GM18499 (cell line): ENCODE measurements at regions not wholly inside any gene's neighbourhood (a gene's known extent, or its start where the extent isn't known, plus 50 kb on each side); places are given as distances from the start of the nearest gene placed in this dataset.

Source experiments
- ATAC-seq: cut with Tn5 transposase; IDR thresholded peaks from one replicate; pipeline ENCODE4 v1.9.1; 2021; ENCODE audit warnings: moderate number of reproducible peaks; ENCODE audit not compliant: insufficient read depth, unreplicated experiment

GRCh38 chr7:25279705-25280104 is 51.4 kb upstream of the NPVF start:
- ATAC-seq = no peak

- no peak for ATAC-seq
Measured at GRCh38 chr7:25280181-25280580, 51.9 kb upstream of the NPVF start.

GRCh38 chr7:25282194-25282593 is 53.9 kb upstream of the NPVF start:
- no peak for ATAC-seq

- no peak for ATAC-seq
Measured at GRCh38 chr7:25286756-25287155, 58.5 kb upstream of the NPVF start.

GRCh38 chr7:25287291-25287690 is 59.0 kb upstream of the NPVF start:
- ATAC-seq = no peak

- no peak for ATAC-seq
Measured at GRCh38 chr7:25288556-25289307, 60.4 kb upstream of the NPVF start.

- ATAC-seq = no peak
Measured at GRCh38 chr7:25289518-25289917, 61.2 kb upstream of the NPVF start.

GRCh38 chr7:25294624-25295023 is 66.3 kb upstream of the NPVF start:
- no peak for ATAC-seq

- ATAC-seq = no peak
Measured at GRCh38 chr7:25295387-25295786, 67.1 kb upstream of the NPVF start.

- ATAC-seq = no peak
Measured at GRCh38 chr7:25296086-25296485, 67.8 kb upstream of the NPVF start.

- no peak for ATAC-seq
Measured at GRCh38 chr7:25297278-25297677, 69.0 kb upstream of the NPVF start.

- no peak for ATAC-seq
Measured at GRCh38 chr7:25303281-25304181, 75.2 kb upstream of the NPVF start.

- ATAC-seq = no peak
Measured at GRCh38 chr7:25304691-25305090, 76.4 kb upstream of the NPVF start.

GRCh38 chr7:25305831-25306230 is 77.5 kb upstream of the NPVF start:
- ATAC-seq = no peak

GRCh38 chr7:25307624-25308023 is 79.3 kb upstream of the NPVF start:
- ATAC-seq = no peak

- no peak for ATAC-seq
Measured at GRCh38 chr7:25308246-25308645, 80.0 kb upstream of the NPVF start.

GRCh38 chr7:25308906-25309705 is 80.8 kb upstream of the NPVF start:
- ATAC-seq = no peak

GRCh38 chr7:25310896-25311295 is 82.6 kb upstream of the NPVF start:
- ATAC-seq = no peak

- no peak for ATAC-seq
Measured at GRCh38 chr7:25311346-25311745, 83.1 kb upstream of the NPVF start.

GRCh38 chr7:25312968-25313367 is 84.7 kb upstream of the NPVF start:
- no peak for ATAC-seq

- no peak for ATAC-seq
Measured at GRCh38 chr7:25313526-25313925, 85.2 kb upstream of the NPVF start.
